Activated CD4-positive, alpha-beta T cell treated with anti-CD3 and anti-CD28 coated beads, Interleukin-2, amount 50 U/mL, for 24 hours (primary cell): ENCODE measurements at regions not wholly inside any gene's neighbourhood (a gene's known extent, or its start where the extent isn't known, plus 50 kb on each side); places are given as distances from the start of the nearest gene placed in this dataset.

Experiments
- DNase-seq, 2 donors: peaks; one replicate each; pipeline ENCODE4 v3.0.0-alpha.2; 2020; ENCODE audit warnings: low read depth in 1 of 2, low spot score in 1 of 2

- no peak for DNase-seq
These were observed 349.2 kb downstream of the GADD45G start for GRCh38 chr9:89953824-89954615.

GRCh38 chr9:89955144-89955543 lies 350.3 kb downstream of the GADD45G start:
- no peak for DNase-seq

GRCh38 chr9:89955626-89956025 lies 350.8 kb downstream of the GADD45G start:
- no peak for DNase-seq

- no peak for DNase-seq
These were observed 351.5 kb downstream of the GADD45G start for GRCh38 chr9:89956331-89956730.

- DNase-seq = no peak
These were observed 352.1 kb downstream of the GADD45G start for GRCh38 chr9:89956907-89957306.

GRCh38 chr9:89958086-89958485 lies 353.3 kb downstream of the GADD45G start:
- no peak for DNase-seq

- no peak for DNase-seq
These were observed 357.0 kb downstream of the GADD45G start for GRCh38 chr9:89961616-89962341.

GRCh38 chr9:89963280-89963679 lies 358.5 kb downstream of the GADD45G start:
- DNase-seq = no peak

GRCh38 chr9:89967527-89967926 lies 362.7 kb downstream of the GADD45G start:
- no peak for DNase-seq

- DNase-seq = peak in 1 of 2 donors; percentile 27
These were observed 364.4 kb downstream of the GADD45G start for GRCh38 chr9:89969156-89969675.

- DNase-seq = no peak
These were observed 365.2 kb downstream of the GADD45G start for GRCh38 chr9:89969881-89970639.

- no peak for DNase-seq
These were observed 365.9 kb downstream of the GADD45G start for GRCh38 chr9:89970701-89971100.

GRCh38 chr9:89972535-89972934 lies 367.7 kb downstream of the GADD45G start:
- no peak for DNase-seq

- DNase-seq = no peak
These were observed 369.8 kb downstream of the GADD45G start for GRCh38 chr9:89974582-89974981.

- no peak for DNase-seq
These were observed 370.2 kb downstream of the GADD45G start for GRCh38 chr9:89975024-89975423.

- DNase-seq = no peak
These were observed 370.8 kb downstream of the GADD45G start for GRCh38 chr9:89975630-89976029.

GRCh38 chr9:89978185-89978584 lies 373.4 kb downstream of the GADD45G start:
- DNase-seq = no peak

- no peak for DNase-seq
These were observed 375.8 kb downstream of the GADD45G start for GRCh38 chr9:89980600-89980999.

GRCh38 chr9:89982016-89982415 lies 377.2 kb downstream of the GADD45G start:
- DNase-seq = no peak

- peak in 1 of 2 donors; percentile 16 for DNase-seq
These were observed 378.6 kb downstream of the GADD45G start for GRCh38 chr9:89983411-89983810.

GRCh38 chr9:89984214-89984613 lies 379.4 kb downstream of the GADD45G start:
- DNase-seq = no peak

GRCh38 chr9:89985068-89985467 lies 380.3 kb downstream of the GADD45G start:
- no peak for DNase-seq
